ENCODE measurements at regions not wholly inside any gene's neighbourhood (a gene's known extent, or its start where the extent isn't known, plus 50 kb on each side); places are given as distances from the start of the nearest gene placed in this dataset.

GRCh38 chr2:173854840-173855239 is 110.3 kb downstream of the SP3 start:
- Histone ChIP-seq H3K9me3 (no peaks in the 10 kb centered on the region), H3K36me3 (ENCODE audit: insufficient read depth in 1 of 2, low read depth in 1 of 2) (no peaks in the 10 kb centered on the region), H3K27me3 (ENCODE audit: insufficient read depth in 3 of 3, low read length in 2 of 3) (no peaks in the 10 kb centered on the region), H3K27ac (no peak overlapping the region), H3K4me3 (no peak overlapping the region), H3K4me1 (peaks cover 10% of the 10 kb centered on the region)
- intact Hi-C loops (cut with DNase I), result no loop called here
- WGBS, 3 donors, result 18 to 37% (median 21%) methylated on average over 5 of the region's 5 CpGs
- TF ChIP-seq CTCF (IDR thresholded peaks at IDR 0.05), result no peak
- peak; percentile 25 to 59 for DNase-seq
- peak; percentile 74 to 77 (median 76) for ATAC-seq

- no peak for TF ChIP-seq CTCF (IDR thresholded peaks at IDR 0.05)
- 51 to 64% (median 60%) methylated on average over 2 of the region's 2 CpGs for WGBS, 3 donors
- no peak overlapping the region for H3K4me3 ChIP-seq
- no peak for ATAC-seq
- no peaks in the 10 kb centered on the region for H3K36me3 ChIP-seq (ENCODE audit: insufficient read depth in 1 of 2, low read depth in 1 of 2)
- no peaks in the 10 kb centered on the region for H3K27me3 ChIP-seq (ENCODE audit: insufficient read depth in 3 of 3, low read length in 2 of 3)
- peaks cover 10% of the 10 kb centered on the region for H3K4me1 ChIP-seq
- no peak for DNase-seq
- intact Hi-C loops (cut with DNase I), result no loop called here
- H3K27ac ChIP-seq, result no peak overlapping the region
- no peaks in the 10 kb centered on the region for H3K9me3 ChIP-seq
Observed at GRCh38 chr2:173855661-173856060, 109.5 kb downstream of the SP3 start.
